Coronary artery (tissue), 2 donors: ENCODE measurements at regions not wholly inside any gene's neighbourhood (a gene's known extent, or its start where the extent isn't known, plus 50 kb on each side); places are given as distances from the start of the nearest gene placed in this dataset.

ENCODE experiments used
- DNase-seq: peaks from one replicate; pipeline ENCODE4 v3.0.0-alpha.2; 2017; ENCODE audit warnings: low spot score
- H3K27ac ChIP-seq, 2 donors: fragments of 200-600 bp; sonication (generic); one replicate each; pipeline ENCODE4 v1.5.1; 2016 to 2019
- H3K4me3 ChIP-seq: fragments of 200-600 bp; sonication (generic); 2 replicates; pipeline ENCODE4 v1.5.1; 2016; ENCODE audit warnings: mild to moderate bottlenecking, moderate library complexity
- TF ChIP-seq, protein P1 (sequence below): fragments of 200-600 bp; sonication (generic); IDR thresholded peaks from one replicate; pipeline ENCODE4 v1.5.1; 2019; ENCODE audit warnings: antibody characterized with exemption

GRCh38 chr16:17951378-17951777 lies 385.2 kb downstream of the NPIPA8 start:
- DNase-seq, result no peak
- H3K4me3 ChIP-seq, result no peak overlapping the region
- H3K27ac ChIP-seq, result no peak overlapping the region
- TF ChIP-seq, protein P1, sequence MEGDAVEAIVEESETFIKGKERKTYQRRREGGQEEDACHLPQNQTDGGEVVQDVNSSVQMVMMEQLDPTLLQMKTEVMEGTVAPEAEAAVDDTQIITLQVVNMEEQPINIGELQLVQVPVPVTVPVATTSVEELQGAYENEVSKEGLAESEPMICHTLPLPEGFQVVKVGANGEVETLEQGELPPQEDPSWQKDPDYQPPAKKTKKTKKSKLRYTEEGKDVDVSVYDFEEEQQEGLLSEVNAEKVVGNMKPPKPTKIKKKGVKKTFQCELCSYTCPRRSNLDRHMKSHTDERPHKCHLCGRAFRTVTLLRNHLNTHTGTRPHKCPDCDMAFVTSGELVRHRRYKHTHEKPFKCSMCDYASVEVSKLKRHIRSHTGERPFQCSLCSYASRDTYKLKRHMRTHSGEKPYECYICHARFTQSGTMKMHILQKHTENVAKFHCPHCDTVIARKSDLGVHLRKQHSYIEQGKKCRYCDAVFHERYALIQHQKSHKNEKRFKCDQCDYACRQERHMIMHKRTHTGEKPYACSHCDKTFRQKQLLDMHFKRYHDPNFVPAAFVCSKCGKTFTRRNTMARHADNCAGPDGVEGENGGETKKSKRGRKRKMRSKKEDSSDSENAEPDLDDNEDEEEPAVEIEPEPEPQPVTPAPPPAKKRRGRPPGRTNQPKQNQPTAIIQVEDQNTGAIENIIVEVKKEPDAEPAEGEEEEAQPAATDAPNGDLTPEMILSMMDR, result no peak

- no peak for DNase-seq
- Histone ChIP-seq H3K4me3 (no peak overlapping the region), H3K27ac (no peak overlapping the region)
- TF ChIP-seq, protein P1, result no peak
These were observed 386.6 kb downstream of the NPIPA8 start for GRCh38 chr16:17949982-17950250.

- TF ChIP-seq, protein P1, result no peak
- no peak for DNase-seq
These were observed 387.2 kb downstream of the NPIPA8 start for GRCh38 chr16:17949141-17949981.

DNA sequence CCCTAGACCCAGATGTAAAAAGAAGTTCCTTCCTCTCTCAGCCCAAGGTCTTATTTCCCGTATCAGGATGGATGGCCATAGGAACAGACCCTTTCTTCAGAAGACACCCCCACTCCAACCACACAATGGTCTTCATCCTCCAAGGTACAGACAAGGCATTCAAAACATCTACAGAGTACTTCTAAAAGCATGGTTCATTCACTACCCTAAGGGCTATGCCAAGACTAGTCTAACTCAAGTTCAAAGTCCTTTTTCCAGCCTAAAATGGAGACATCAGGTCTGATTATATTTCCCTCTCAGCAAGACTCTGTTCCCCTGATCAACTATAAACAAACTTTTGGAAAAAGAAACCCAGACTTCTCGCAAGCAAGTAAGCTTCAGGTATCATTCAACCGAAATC lies 388.9 kb downstream of the NPIPA8 start:
- TF ChIP-seq, protein P1, result no peak
- no peak for DNase-seq
- Histone ChIP-seq H3K27ac (no peak overlapping the region), H3K4me3 (no peak overlapping the region)

More at GRCh38 chr16:17949141-17949981, 387.2 kb downstream of the NPIPA8 start:
- no peak overlapping the region for H3K4me3 ChIP-seq
- no peak overlapping the region for H3K27ac ChIP-seq

DNA sequence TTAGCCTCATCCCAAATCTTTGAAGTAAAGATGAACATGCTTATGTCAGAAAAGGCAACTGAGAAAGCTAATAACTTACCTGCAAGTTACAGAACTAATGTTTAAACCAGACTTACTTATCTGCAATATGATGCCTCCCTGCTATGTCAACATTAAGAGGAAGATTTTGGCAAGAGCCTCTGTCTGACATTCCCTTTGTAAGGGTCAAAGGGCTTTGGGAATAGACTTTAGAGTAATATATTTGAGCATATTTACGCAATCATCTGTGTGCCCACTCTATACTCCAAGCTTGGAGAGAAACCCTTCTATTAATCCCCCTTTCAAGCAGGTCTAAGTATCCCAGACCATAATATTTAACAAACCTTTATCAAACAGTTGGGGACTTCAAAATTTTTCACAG lies 389.4 kb downstream of the NPIPA8 start:
- H3K27ac ChIP-seq, result no peak overlapping the region
- TF ChIP-seq, protein P1, result no peak

DNA sequence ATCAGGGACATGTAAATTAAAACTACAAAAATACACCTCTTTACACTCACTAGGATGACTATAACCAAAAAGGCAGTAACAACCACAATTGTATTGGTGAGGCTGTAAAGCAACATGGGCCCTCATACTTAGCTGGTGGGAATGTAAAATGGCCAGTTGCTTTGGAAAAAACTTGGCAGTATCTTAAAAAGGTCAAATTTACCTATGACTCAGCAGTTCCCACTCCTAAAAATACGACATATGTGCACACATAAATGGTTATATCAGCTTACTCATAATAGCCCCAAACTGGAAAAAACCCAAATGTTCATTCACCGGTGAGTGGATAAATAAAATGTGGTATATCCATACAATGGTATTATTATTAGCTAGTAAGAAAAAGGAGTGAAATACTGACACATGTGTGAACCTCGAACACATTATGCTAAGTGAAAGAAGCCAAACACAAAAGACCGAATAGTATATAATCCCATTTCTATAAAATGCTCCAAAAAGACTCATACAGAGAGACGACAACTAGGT lies 391.4 kb downstream of the NPIPA8 start:
- TF ChIP-seq, protein P1, result no peak
- Histone ChIP-seq H3K27ac (no peak overlapping the region), H3K4me3 (no peak overlapping the region)
- DNase-seq, result no peak

More for the DNA sequence above, 389.4 kb downstream of the NPIPA8 start:
- no peak for DNase-seq
- H3K4me3 ChIP-seq, result no peak overlapping the region

- Histone ChIP-seq H3K27ac (no peak overlapping the region), H3K4me3 (no peak overlapping the region)
- TF ChIP-seq, protein P1, result no peak
- DNase-seq, result no peak
These were observed 392.2 kb downstream of the NPIPA8 start for GRCh38 chr16:17944345-17944744.
